GM18498 (cell line): ENCODE measurements at regions not wholly inside any gene's neighbourhood (a gene's known extent, or its start where the extent isn't known, plus 50 kb on each side); places are given as distances from the start of the nearest gene placed in this dataset.

Experiments used
- ATAC-seq: cut with Tn5 transposase; IDR thresholded peaks from one replicate; pipeline ENCODE4 v1.9.1; 2021; ENCODE audit warnings: mild to moderate bottlenecking, moderate library complexity; ENCODE audit not compliant: unreplicated experiment

- no peak for ATAC-seq
Observed at GRCh38 chr12:25904442-25904841, 54.0 kb upstream of the RASSF8 start.

GRCh38 chr12:25906651-25907340 lies 51.7 kb upstream of the RASSF8 start:
- ATAC-seq: no peak
